ENCODE measurements at regions not wholly inside any gene's neighbourhood (a gene's known extent, or its start where the extent isn't known, plus 50 kb on each side); places are given as distances from the start of the nearest gene placed in this dataset.

GRCh38 chr9:107169796-107170195 lies 113.3 kb upstream of the RAD23B start:
- DNase-seq (ENCODE audit: low spot score): no peak

DNA sequence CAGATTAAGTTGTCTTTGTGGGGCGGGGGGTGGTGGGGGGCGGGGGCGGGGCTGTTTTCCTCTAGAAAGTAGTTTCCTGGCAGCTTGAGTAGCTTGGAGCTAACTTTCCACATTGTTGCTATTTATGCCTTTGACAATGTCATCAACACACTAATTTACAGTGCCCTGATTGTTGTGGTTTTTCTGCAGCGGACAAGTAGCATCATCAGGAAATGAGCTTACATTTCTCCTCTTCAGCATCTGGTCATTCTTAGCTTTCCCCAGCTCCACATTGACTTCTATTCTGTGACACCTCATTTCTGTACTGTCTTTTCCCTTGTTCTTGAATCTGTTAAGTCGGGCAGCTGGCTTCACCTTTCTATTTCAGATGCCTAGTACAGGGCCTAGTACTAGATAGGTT lies 112.3 kb upstream of the RAD23B start:
- DNase-seq (ENCODE audit: low spot score): no peak

DNA sequence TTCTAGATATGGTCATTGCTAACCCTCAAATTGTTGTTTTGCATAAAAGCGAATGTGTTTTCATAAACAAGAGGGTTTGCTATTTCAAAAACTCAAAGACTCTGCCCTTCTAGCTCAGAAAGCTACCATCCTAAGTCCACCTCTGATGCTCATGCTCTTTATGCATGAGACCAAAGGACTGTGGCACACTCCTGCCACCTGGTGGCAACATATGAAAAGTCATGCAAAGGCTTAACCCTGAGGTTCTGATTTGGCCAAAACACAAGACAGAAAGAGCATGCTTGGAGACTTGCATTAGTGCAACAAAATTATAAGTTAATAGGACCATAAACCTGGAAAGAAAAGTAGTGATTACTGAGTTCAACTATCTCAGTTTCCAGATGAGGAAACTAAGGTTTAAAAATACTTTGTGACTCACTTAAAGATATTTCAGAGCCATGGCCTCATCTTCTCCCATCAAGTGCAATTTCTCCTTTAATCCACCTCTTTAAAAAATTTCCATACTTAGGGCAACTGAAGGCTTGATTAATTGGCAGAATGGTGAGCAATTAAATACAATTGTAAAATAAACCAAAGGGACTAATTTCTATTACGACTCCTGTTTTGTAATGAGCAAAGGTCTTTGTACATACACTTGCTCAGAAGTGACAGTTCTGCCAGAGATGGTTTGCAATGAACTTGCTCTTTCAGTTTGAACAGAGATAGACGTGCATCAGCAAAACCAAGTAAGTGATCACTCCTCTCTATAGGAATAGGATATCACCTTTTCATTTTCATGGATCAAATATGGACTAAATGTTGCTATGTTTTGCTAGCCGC lies 110.7 kb upstream of the RAD23B start:
- DNase-seq (ENCODE audit: low spot score): peak; percentile 76

DNA sequence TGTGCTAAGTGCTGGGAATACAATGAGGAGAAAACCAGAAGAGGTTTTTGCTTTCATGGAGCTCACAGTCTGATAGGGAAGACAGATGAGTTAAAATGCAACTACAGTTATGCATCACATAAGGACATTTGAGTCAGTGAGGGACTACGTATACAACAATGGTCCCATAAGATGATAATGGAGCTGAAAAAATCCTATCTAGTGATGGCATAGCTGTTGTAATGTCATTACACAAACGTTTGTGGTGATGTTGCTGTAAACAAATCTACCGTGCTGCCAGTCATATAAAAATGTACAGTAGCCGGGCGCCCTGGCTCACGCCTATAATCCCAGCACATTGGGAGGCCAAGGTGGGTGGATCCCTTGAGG lies 110.1 kb upstream of the RAD23B start:
- DNase-seq (ENCODE audit: low spot score): no peak

DNA sequence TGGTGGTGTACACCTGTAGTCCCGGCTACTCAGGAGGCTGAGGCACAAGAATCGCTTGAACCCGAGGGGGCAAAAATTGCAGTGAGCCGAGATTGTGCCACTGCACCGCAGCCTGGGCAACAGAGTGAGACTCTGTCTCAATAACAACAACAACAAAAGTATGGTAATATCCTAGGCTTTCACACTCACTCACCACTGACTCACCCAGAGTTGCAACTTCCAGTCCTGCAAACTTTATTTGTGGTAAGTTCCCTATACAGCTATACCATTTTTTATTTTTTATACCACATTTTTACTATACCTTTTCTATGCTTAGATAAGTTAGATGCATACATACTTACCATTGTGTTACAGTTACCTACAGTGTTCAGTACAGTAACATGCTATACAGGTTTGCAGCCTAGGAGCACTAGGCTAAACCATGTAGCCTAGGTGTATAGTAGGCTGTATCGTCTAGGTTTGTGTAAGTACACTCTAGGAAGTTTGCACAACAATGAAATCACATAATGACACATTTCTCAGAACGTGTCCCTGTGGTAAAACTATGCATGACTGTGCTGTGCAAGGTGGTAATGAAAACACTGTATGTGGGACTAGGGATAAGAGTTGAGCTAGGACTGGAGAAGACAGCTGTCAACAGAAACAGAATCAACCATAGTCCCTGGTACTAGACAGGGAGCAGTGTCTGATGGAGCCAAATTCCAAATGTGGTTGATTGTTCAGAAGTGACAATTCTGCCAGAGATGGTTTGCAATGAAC lies 109.5 kb upstream of the RAD23B start:
- DNase-seq (ENCODE audit: low spot score): no peak

GRCh38 chr9:107174441-107174840 lies 108.6 kb upstream of the RAD23B start:
- DNase-seq (ENCODE audit: low spot score): no peak

DNA sequence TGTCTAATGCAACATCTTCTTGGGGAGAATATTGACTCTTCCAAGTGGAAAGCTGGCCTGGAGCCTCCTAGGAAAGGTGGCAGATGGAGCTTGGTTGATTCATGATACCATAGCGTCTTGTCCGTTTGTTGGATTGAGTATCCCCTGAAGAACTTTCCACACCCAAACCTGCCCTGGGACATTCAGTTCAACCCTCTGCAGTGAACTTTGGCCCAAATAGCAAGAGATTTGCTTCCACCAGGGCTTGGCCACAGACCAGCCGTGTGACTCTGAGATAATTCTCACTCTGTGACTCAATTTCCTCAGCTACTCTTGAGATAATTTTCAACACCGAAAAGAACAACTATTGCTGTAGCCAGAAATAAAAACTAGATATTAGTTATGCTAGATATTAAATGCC lies 108.0 kb upstream of the RAD23B start:
- DNase-seq (ENCODE audit: low spot score): peak; percentile 7

DNA sequence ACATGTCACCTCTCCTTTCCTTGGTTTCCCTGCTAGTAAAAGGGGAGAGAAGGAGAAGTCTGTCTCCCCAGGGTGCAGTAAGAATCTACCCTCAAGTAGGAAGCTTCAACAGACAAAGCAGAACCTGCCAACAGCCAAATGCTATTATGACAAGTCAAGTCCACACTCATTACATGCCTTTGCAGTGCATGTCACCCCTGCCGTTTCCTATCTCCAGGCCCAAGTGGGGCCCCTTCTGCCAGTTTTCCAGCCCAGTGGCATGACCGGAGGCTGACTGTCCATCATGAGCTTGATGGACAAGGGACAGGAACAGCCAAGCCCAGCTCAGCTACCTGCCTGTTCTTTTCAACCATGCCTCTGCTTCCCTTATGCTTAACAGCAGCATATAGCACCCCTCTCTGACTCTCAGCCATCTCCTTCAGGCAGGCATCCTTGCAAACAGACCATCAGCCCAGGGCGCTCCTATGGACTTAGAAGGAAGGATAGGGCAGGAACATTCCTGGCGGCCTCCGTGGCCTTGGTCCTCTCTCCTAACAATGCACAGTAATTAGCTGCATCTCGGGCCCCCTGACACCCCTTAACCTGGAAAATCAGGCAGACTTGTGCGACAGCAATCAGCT lies 107.2 kb upstream of the RAD23B start:
- no peak for DNase-seq (ENCODE audit: low spot score)

DNA sequence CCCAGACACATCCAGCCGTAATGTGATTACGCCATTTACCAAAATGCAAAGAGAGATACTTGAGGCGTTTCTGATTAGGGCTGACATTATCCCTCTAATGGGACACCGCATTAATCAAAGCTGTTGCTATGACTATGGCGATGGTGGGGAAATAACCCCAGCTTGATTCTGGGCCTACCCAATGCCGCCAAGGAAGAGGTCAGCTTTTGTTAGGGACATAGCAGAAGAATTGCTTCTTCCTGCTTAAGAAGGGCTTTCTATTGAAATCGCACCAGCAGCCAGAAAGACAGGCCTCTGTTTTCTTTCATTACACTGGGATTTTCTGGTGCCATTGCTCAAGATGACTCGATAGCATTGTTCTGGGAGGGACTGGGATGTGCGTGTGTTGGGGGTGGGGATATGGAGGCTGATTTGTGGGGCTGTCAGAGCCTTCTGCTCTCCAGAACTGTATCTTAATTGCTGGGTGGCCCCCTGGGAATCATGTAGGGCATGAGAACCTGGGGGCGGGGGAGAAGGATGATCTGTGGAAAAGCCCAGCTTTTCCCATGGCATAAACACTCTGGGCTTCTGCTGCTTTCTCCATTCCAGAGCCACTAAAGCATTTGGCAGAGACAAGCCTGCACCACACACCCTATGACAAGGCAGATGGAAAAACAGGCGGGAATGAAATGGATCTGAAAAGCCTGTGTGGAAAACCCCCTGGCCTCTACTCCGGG lies 106.5 kb upstream of the RAD23B start:
- no peak for DNase-seq (ENCODE audit: low spot score)

DNA sequence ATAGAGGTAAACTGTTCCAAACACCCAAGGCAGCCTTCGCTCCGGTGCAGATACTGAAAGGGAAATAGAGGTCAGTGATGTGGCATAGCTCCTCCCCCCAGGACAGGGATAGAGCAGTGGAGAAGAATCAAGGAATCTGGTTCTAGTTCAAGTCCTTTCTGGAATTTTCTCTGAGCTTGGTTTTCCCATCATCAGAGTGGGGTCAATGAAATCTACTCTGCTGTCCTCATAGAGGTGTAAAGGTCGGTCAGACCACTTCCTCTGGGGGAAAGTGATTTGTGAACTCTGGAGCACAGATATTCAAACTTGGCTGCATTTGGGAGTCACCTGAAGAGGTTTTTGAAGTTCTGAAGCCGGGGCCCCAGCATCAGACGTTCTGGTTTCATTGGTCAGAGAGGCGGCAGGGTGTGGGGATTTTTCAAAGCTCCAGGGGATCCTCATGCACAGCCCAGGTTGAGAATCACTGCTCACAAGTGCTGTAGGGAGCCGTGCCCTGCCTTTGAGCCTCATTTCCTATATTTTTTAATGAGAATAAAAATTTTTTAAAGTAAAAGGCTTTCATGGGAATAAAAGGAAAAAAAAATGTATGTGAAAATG lies 105.7 kb upstream of the RAD23B start:
- no peak for DNase-seq (ENCODE audit: low spot score)

DNA sequence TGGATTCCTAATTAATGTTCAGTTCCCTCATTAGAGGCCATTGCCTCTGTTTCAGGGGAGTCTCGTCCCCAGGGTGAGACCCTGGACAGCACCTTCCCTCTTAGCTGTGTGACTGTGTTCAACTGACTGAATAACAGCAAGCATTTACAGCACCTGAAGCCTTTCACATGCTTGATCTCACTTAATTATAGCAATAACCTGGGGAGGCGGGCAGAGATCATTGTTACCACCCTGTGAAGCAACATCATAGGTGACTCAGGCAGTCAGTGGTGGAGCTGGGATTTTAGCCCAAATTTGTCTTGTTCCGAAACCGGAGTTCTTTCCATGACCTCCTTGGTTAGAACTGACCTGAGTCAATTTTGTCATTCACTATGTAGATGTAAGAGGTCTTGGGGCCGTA lies 105.2 kb upstream of the RAD23B start:
- no peak for DNase-seq (ENCODE audit: low spot score)

DNA sequence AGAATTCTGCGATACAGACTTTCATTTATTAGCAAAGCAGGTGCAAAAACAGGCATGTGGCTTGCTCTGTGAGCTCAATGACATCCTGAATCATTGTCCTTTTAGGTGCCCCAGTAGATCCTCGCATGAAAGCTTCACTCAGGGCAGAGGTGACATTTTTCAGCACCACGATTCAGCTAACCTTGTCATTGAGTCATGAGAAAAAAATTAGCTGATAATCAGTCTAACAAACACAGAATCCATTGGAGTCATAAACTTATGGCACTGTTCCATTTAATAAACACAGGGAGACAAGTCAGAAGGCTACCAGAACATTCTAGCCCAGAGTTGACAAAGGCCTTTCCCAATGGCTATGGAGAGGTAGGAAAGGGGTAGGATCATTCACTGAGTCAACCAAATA lies 104.8 kb upstream of the RAD23B start:
- peak; percentile 26 for DNase-seq (ENCODE audit: low spot score)

DNA sequence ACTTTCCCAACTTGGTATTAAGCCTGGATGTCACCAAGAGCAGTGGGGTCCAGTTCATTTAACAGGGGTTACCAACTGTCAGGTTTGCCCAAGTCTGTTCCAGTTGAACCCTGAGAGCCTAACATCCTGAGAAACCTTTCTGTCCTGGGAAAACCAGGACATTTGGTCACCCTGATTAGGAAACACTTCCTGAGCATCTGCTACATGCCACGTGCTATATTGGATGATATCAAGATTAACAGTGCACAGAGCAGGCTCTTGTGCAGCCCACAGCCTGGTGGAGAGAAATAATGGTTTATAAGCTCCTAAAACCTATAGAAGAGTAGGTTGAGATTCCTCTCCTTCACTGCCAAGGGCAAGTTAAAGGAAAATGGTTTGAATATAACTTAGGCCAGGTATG lies 102.9 kb upstream of the RAD23B start:
- no peak for DNase-seq (ENCODE audit: low spot score)

GRCh38 chr9:107183176-107183575 lies 99.9 kb upstream of the RAD23B start:
- no peak for DNase-seq (ENCODE audit: low spot score)

DNA sequence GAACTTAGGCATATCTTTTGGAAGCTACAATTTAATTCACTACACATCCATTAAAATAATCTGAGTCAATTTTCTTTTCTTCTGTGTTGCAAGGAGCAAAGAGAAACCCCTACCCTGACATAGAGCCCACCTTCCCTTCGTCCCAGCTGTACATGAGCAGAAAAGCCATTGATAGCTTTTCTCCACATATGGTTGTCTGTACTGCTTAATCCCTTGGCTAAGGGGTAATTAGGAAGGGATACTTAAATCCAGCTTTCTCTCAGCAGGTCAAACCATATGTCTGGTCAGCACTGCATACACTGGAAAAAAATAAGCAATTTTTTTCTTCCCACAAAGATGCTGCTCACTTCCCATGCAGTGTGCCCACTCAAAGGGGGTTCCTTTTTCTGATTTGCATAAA lies 94.7 kb upstream of the RAD23B start:
- DNase-seq (ENCODE audit: low spot score): no peak

- no peak for DNase-seq (ENCODE audit: low spot score)
Measured at GRCh38 chr9:107190061-107190935, 92.8 kb upstream of the RAD23B start.

GRCh38 chr9:107190936-107191290 lies 92.2 kb upstream of the RAD23B start:
- DNase-seq (ENCODE audit: low spot score): no peak

DNA sequence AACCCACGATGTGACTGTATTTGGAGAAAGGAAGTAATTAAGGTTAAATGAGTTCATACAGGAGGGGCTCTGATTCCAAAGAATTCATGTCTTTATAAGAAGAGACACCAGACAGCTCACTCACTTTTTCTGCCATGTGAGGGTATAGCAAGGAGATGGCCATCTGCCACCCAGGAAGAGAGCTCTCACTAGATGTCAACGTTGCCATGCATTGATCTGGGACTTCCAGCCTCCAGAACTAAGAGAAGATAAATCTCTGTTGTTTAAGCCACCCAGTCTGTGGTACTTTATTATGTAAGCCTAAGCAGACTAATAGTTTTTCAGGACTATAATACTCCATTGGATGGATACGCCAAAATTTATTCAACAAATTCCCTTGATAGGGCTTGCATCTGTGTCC lies 89.8 kb upstream of the RAD23B start:
- no peak for DNase-seq (ENCODE audit: low spot score)

DNA sequence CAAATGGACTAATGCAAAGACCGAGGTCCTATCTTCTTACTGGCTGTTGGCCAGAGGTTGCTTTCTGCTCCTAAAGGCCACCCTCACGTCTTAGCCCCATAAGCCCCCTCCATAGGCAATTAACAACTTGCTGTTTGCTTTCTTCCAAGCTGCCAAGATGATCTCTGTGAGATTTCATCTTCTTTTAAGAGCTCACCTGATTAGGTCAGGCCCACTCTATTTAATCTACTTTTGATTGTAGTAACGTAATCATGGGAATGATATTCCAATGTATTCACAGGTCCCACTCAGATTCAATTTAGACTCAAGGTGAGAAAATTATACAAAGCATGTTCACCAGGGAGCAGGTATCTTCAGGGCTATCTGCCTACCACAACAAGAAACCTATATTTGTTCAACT lies 84.4 kb upstream of the RAD23B start:
- DNase-seq (ENCODE audit: low spot score): no peak

DNA sequence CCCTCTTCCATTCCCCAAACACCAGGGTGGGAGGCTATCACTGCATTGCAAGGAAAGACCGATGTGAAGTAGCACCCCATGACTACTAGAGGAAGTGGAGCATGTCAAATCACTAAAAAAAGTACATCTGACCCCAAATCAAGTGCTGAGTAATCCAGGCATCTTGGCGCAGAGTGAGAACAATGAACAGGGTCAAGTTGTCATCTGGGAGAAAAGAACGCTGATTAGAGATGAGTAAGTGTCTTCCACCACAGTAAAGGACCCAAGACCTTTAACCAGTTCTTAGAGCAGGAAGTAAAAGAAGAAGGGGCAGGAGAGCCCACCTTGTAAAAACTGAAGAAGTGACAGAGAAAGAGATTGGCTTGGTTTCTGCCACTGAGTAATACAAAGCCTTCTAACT lies 75.0 kb upstream of the RAD23B start:
- DNase-seq (ENCODE audit: low spot score): no peak

GRCh38 chr9:107210775-107211174 lies 72.3 kb upstream of the RAD23B start:
- DNase-seq (ENCODE audit: low spot score): no peak
